ENCODE measurements at regions not wholly inside any gene's neighbourhood (a gene's known extent, or its start where the extent isn't known, plus 50 kb on each side); places are given as distances from the start of the nearest gene placed in this dataset.

- no peaks in the 10 kb centered on the region for H3K27me3 ChIP-seq (ENCODE audit: control insufficient read depth in 1 of 2, insufficient read depth in 2 of 2, low read length in 2 of 2)
- no peak overlapping the region for H3K27ac ChIP-seq (ENCODE audit: low read length)
- no peaks in the 10 kb centered on the region for H3K36me3 ChIP-seq (ENCODE audit: control insufficient read depth in 2 of 2, insufficient read depth in 2 of 2, low read length in 2 of 2)
- no peak overlapping the region for H3K9ac ChIP-seq (ENCODE audit: low read length in 2 of 2)
- H3K9me3 ChIP-seq (ENCODE audit: control insufficient read depth in 2 of 2, low read length in 2 of 2), result no peaks in the 10 kb centered on the region
- no peak overlapping the region for H3K4me3 ChIP-seq (ENCODE audit: low read length in 2 of 2)
- no peaks in the 10 kb centered on the region for H3K4me1 ChIP-seq (ENCODE audit: control insufficient read depth, insufficient read depth, low read length)
Measured at GRCh38 chr2:157076526-157077161, 180.9 kb upstream of the GALNT5 start.

- no peak overlapping the region for H3K4me3 ChIP-seq (ENCODE audit: low read length in 2 of 2)
- H3K27me3 ChIP-seq (ENCODE audit: control insufficient read depth in 1 of 2, insufficient read depth in 2 of 2, low read length in 2 of 2), result no peaks in the 10 kb centered on the region
- no peak overlapping the region for H3K9ac ChIP-seq (ENCODE audit: low read length in 2 of 2)
- H3K9me3 ChIP-seq (ENCODE audit: control insufficient read depth in 2 of 2, low read length in 2 of 2), result no peaks in the 10 kb centered on the region
- no peak overlapping the region for H3K27ac ChIP-seq (ENCODE audit: low read length)
- no peaks in the 10 kb centered on the region for H3K36me3 ChIP-seq (ENCODE audit: control insufficient read depth in 2 of 2, insufficient read depth in 2 of 2, low read length in 2 of 2)
- H3K4me1 ChIP-seq (ENCODE audit: control insufficient read depth, insufficient read depth, low read length), result no peaks in the 10 kb centered on the region
Measured at GRCh38 chr2:157077753-157078350, 179.7 kb upstream of the GALNT5 start.

- no peaks in the 10 kb centered on the region for H3K27me3 ChIP-seq (ENCODE audit: control insufficient read depth in 1 of 2, insufficient read depth in 2 of 2, low read length in 2 of 2)
- H3K4me1 ChIP-seq (ENCODE audit: control insufficient read depth, insufficient read depth, low read length), result peaks cover 7% of the 10 kb centered on the region
- H3K9me3 ChIP-seq (ENCODE audit: control insufficient read depth in 2 of 2, low read length in 2 of 2), result no peaks in the 10 kb centered on the region
- no peak overlapping the region for H3K9ac ChIP-seq (ENCODE audit: low read length in 2 of 2)
- no peak overlapping the region for H3K27ac ChIP-seq (ENCODE audit: low read length)
- no peak overlapping the region for H3K4me3 ChIP-seq (ENCODE audit: low read length in 2 of 2)
- H3K36me3 ChIP-seq (ENCODE audit: control insufficient read depth in 2 of 2, insufficient read depth in 2 of 2, low read length in 2 of 2), result no peaks in the 10 kb centered on the region
Measured at GRCh38 chr2:157082950-157083349, 174.6 kb upstream of the GALNT5 start.

- H3K27ac ChIP-seq (ENCODE audit: low read length), result no peak overlapping the region
- H3K4me1 ChIP-seq (ENCODE audit: control insufficient read depth, insufficient read depth, low read length), result peaks cover 7% of the 10 kb centered on the region
- no peak overlapping the region for H3K4me3 ChIP-seq (ENCODE audit: low read length in 2 of 2)
- H3K36me3 ChIP-seq (ENCODE audit: control insufficient read depth in 2 of 2, insufficient read depth in 2 of 2, low read length in 2 of 2), result no peaks in the 10 kb centered on the region
- H3K27me3 ChIP-seq (ENCODE audit: control insufficient read depth in 1 of 2, insufficient read depth in 2 of 2, low read length in 2 of 2), result no peaks in the 10 kb centered on the region
- H3K9ac ChIP-seq (ENCODE audit: low read length in 2 of 2), result no peak overlapping the region
- no peaks in the 10 kb centered on the region for H3K9me3 ChIP-seq (ENCODE audit: control insufficient read depth in 2 of 2, low read length in 2 of 2)
Measured at GRCh38 chr2:157085522-157085921, 172.0 kb upstream of the GALNT5 start.

GRCh38 chr2:157087373-157088002 is 170.0 kb upstream of the GALNT5 start:
- no peaks in the 10 kb centered on the region for H3K36me3 ChIP-seq (ENCODE audit: control insufficient read depth in 2 of 2, insufficient read depth in 2 of 2, low read length in 2 of 2)
- no peak overlapping the region for H3K9ac ChIP-seq (ENCODE audit: low read length in 2 of 2)
- H3K27ac ChIP-seq (ENCODE audit: low read length), result no peak overlapping the region
- peak overlapping the region in 1 of 2 donors; percentile 29 for H3K4me3 ChIP-seq (ENCODE audit: low read length in 2 of 2)
- no peaks in the 10 kb centered on the region for H3K9me3 ChIP-seq (ENCODE audit: control insufficient read depth in 2 of 2, low read length in 2 of 2)
- no peaks in the 10 kb centered on the region for H3K27me3 ChIP-seq (ENCODE audit: control insufficient read depth in 1 of 2, insufficient read depth in 2 of 2, low read length in 2 of 2)
- H3K4me1 ChIP-seq (ENCODE audit: control insufficient read depth, insufficient read depth, low read length), result peaks cover 7% of the 10 kb centered on the region

GRCh38 chr2:157093666-157094065 is 163.8 kb upstream of the GALNT5 start:
- Histone ChIP-seq H3K27me3 (ENCODE audit: control insufficient read depth in 1 of 2, insufficient read depth in 2 of 2, low read length in 2 of 2) (no peaks in the 10 kb centered on the region), H3K4me1 (ENCODE audit: control insufficient read depth, insufficient read depth, low read length) (no peaks in the 10 kb centered on the region), H3K9me3 (ENCODE audit: control insufficient read depth in 2 of 2, low read length in 2 of 2) (no peaks in the 10 kb centered on the region), H3K27ac (ENCODE audit: low read length) (no peak overlapping the region), H3K4me3 (ENCODE audit: low read length in 2 of 2) (no peak overlapping the region), H3K9ac (ENCODE audit: low read length in 2 of 2) (no peak overlapping the region), H3K36me3 (ENCODE audit: control insufficient read depth in 2 of 2, insufficient read depth in 2 of 2, low read length in 2 of 2) (no peaks in the 10 kb centered on the region)

GRCh38 chr2:157105372-157105771 is 152.1 kb upstream of the GALNT5 start:
- H3K4me3 ChIP-seq (ENCODE audit: low read length in 2 of 2), result no peak overlapping the region
- H3K27me3 ChIP-seq (ENCODE audit: control insufficient read depth in 1 of 2, insufficient read depth in 2 of 2, low read length in 2 of 2), result no peaks in the 10 kb centered on the region
- H3K4me1 ChIP-seq (ENCODE audit: control insufficient read depth, insufficient read depth, low read length), result no peaks in the 10 kb centered on the region
- no peak overlapping the region for H3K9ac ChIP-seq (ENCODE audit: low read length in 2 of 2)
- H3K36me3 ChIP-seq (ENCODE audit: control insufficient read depth in 2 of 2, insufficient read depth in 2 of 2, low read length in 2 of 2), result no peaks in the 10 kb centered on the region
- peaks cover 3 to 10% of the 10 kb centered on the region in 2 donors for H3K9me3 ChIP-seq (ENCODE audit: control insufficient read depth in 2 of 2, low read length in 2 of 2)
- no peak overlapping the region for H3K27ac ChIP-seq (ENCODE audit: low read length)

- no peaks in the 10 kb centered on the region for H3K4me1 ChIP-seq (ENCODE audit: control insufficient read depth, insufficient read depth, low read length)
- H3K9ac ChIP-seq (ENCODE audit: low read length in 2 of 2), result no peak overlapping the region
- no peaks in the 10 kb centered on the region for H3K36me3 ChIP-seq (ENCODE audit: control insufficient read depth in 2 of 2, insufficient read depth in 2 of 2, low read length in 2 of 2)
- no peak overlapping the region for H3K4me3 ChIP-seq (ENCODE audit: low read length in 2 of 2)
- peaks cover 3 to 10% of the 10 kb centered on the region in 2 donors for H3K9me3 ChIP-seq (ENCODE audit: control insufficient read depth in 2 of 2, low read length in 2 of 2)
- H3K27me3 ChIP-seq (ENCODE audit: control insufficient read depth in 1 of 2, insufficient read depth in 2 of 2, low read length in 2 of 2), result no peaks in the 10 kb centered on the region
- no peak overlapping the region for H3K27ac ChIP-seq (ENCODE audit: low read length)
Measured at GRCh38 chr2:157106950-157107349, 150.6 kb upstream of the GALNT5 start.

GRCh38 chr2:157107460-157107859 is 150.0 kb upstream of the GALNT5 start:
- Histone ChIP-seq H3K36me3 (ENCODE audit: control insufficient read depth in 2 of 2, insufficient read depth in 2 of 2, low read length in 2 of 2) (no peaks in the 10 kb centered on the region), H3K4me3 (ENCODE audit: low read length in 2 of 2) (no peak overlapping the region), H3K4me1 (ENCODE audit: control insufficient read depth, insufficient read depth, low read length) (no peaks in the 10 kb centered on the region), H3K27ac (ENCODE audit: low read length) (no peak overlapping the region), H3K9ac (ENCODE audit: low read length in 2 of 2) (no peak overlapping the region), H3K27me3 (ENCODE audit: control insufficient read depth in 1 of 2, insufficient read depth in 2 of 2, low read length in 2 of 2) (no peaks in the 10 kb centered on the region), H3K9me3 (ENCODE audit: control insufficient read depth in 2 of 2, low read length in 2 of 2) (peaks cover 3 to 10% of the 10 kb centered on the region in 2 donors)

- H3K27ac ChIP-seq (ENCODE audit: low read length), result no peak overlapping the region
- H3K9ac ChIP-seq (ENCODE audit: low read length in 2 of 2), result no peak overlapping the region
- no peaks in the 10 kb centered on the region for H3K27me3 ChIP-seq (ENCODE audit: control insufficient read depth in 1 of 2, insufficient read depth in 2 of 2, low read length in 2 of 2)
- no peak overlapping the region for H3K4me3 ChIP-seq (ENCODE audit: low read length in 2 of 2)
- H3K9me3 ChIP-seq (ENCODE audit: control insufficient read depth in 2 of 2, low read length in 2 of 2), result peaks cover 3 to 10% of the 10 kb centered on the region in 2 donors
- no peaks in the 10 kb centered on the region for H3K36me3 ChIP-seq (ENCODE audit: control insufficient read depth in 2 of 2, insufficient read depth in 2 of 2, low read length in 2 of 2)
- no peaks in the 10 kb centered on the region for H3K4me1 ChIP-seq (ENCODE audit: control insufficient read depth, insufficient read depth, low read length)
Measured at GRCh38 chr2:157107877-157108276, 149.6 kb upstream of the GALNT5 start.

GRCh38 chr2:157122776-157123175 is 134.7 kb upstream of the GALNT5 start:
- Histone ChIP-seq H3K4me1 (ENCODE audit: control insufficient read depth, insufficient read depth, low read length) (no peaks in the 10 kb centered on the region), H3K27me3 (ENCODE audit: control insufficient read depth in 1 of 2, insufficient read depth in 2 of 2, low read length in 2 of 2) (peaks cover 0 to 2% of the 10 kb centered on the region in 2 donors), H3K27ac (ENCODE audit: low read length) (no peak overlapping the region), H3K9me3 (ENCODE audit: control insufficient read depth in 2 of 2, low read length in 2 of 2) (no peaks in the 10 kb centered on the region), H3K4me3 (ENCODE audit: low read length in 2 of 2) (no peak overlapping the region), H3K36me3 (ENCODE audit: control insufficient read depth in 2 of 2, insufficient read depth in 2 of 2, low read length in 2 of 2) (no peaks in the 10 kb centered on the region), H3K9ac (ENCODE audit: low read length in 2 of 2) (no peak overlapping the region)

All from stomach smooth muscle (tissue), 2 donors.